Fibroblast of skin of left quadriceps (primary cell): ENCODE measurements at regions not wholly inside any gene's neighbourhood (a gene's known extent, or its start where the extent isn't known, plus 50 kb on each side); places are given as distances from the start of the nearest gene placed in this dataset.

ENCODE experiments used
- DNase-seq, 2 experiments: peaks; one replicate each; pipeline ENCODE4 v3.0.0-alpha.2; 2013; ENCODE audit warnings: low read depth in 2 of 2

DNA sequence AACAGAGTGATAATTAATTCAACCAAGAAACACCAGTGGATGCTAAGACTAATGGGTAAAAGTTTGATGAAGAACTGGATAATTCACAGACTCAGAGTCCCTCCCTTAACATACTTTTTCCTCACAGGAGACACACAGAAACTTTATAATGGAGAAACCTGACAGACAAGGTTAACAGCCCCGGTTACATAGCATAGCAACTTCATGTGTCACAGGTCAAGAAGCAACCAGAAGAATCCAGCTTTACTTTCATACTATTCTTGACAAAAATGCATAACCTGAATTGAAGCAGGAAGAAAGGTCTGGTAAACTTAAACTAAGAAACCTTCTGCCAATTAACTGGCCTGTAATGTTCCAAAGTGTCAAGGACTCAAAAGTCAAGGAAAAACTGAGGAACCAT is 375.9 kb downstream of the RNF144B start:
- no peak for DNase-seq

DNA sequence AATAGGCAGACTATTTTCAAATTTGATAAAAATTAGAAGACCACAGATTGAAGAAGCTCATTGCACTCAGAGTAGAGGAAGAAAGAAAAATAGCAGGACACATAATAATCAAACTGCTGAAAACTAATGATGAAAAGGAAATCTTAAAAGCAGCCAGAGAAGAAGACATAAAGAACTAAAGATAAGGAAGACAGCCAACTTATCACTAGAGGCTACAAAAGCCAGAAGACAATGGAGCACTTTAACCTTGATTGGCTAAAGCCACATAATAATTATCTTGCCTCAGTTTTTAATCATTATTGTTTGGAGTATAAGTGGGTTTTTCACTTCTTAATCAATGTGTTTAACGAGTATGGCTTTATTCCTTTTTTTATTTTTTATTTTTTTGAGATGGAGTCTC is 397.6 kb downstream of the RNF144B start:
- no peak for DNase-seq

DNA sequence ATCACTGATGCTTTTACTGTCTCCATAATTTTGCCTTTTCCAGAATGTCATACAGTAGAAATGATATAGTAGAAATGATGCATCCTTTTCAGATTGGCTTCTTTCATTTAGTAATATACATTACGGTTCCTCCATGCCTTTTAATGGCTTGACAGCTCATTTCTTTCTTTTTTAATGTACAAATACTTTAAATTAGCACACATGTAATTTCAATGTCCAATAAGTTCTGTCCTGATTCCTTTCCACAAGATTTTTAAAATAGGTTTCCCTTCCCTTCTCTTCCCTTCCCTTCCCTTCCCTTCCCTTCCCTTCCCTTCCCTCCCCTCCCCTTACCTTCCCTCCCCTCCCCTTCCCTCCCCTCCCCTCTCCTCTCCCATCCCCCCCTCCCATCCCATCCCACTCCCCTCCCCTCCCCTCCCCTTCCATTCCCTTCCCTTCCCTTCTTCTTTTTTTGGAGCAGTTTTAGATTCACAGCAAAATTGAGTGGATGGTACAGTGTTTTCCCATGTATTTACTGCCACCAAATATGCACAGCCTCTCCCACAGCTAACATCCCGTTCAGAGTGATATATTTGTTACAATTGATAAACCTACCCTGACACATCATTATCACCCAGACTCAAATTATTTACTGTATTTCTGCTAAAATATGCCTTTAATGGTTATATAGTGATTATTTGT is 398.8 kb downstream of the RNF144B start:
- DNase-seq = no peak

DNA sequence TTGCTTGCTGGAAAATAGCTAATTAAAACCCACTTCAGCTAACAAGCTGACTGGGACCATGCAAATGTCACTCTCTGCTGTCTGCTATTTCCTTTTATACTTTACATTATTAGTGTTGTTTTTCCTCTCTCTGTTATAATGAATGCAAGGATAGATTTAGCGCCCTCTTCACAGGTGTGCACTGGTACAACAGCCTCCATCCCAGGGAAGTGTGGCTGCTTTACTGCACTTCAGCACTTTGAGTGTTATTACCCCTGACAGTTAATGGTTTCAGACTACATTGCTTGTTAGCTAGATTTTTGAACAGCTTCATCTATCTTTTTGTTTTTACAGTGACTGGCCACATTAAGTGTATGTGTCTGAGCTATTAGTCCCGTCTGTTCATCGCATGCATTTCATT is 405.7 kb downstream of the RNF144B start:
- DNase-seq = no peak

DNA sequence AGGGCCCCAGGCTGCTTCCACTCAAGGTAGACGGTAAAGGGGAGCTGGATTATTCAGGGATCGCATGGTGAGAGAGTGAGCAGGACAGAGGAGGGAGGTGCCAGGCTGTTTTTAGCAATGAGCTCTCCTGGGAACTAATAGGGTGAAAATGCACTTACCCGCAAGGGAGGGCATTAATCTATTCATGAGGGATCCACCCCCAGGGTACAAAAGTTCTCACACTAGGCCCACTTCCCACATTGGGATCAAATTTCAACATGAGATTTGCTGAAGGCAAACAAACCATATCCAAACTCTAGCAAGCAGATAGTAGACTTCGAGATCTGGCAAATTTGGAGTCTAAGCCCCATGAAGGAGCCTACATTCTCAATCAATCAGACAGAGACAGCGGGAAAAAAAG is 408.6 kb downstream of the RNF144B start:
- DNase-seq = no peak

GRCh38 chr6:18820725-18821124 is 433.6 kb downstream of the RNF144B start:
- no peak for DNase-seq

DNA sequence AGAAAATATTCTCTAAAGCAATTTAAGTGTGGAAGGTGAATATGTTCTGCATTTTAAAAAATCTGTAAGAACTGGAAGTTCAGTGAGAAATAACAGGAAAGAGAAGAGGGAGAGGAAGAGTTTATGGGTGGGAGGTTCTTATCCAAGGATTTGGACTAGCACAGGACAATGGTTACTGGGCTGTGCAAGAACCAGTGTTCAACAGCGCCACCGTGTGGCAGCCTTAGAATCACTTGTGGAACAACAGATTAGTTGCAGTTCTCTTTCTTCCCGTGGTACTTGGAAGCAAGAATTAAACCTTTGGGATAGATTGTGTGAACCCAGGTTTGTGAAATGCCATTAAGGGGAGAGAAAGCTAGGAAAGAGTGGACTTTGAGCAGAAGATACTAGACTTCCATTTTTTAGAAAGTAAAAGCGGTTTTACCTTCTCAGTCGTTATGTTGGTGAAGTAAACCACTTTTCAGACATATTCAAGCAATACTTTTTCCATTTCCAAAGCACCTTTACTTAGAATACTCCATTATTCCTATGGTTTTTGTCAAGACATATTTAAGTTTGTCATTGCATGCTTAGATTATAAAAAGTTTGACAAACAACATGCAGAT is 436.7 kb downstream of the RNF144B start:
- no peak for DNase-seq

- DNase-seq = no peak
Observed at GRCh38 chr6:18829272-18829870, 442.2 kb downstream of the RNF144B start.

DNA sequence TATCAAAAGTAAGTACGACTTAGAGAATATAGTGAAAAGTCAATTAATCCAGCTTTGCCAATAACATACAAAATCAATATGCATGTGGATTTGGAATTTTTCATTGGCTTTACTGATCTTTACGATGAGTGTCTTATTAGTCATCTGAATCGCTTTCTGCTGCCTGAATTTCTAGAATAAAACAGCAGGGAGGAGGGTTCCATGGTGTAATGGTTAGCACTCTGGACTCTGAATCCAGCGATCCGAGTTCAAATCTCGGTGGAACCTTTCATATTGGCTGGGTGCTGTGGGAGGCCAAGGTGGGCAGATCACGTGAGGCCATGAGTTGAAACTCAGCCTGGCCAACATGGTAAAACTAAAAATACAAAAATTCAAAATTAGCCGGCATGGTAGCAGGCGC is 448.8 kb downstream of the RNF144B start:
- no peak for DNase-seq

DNA sequence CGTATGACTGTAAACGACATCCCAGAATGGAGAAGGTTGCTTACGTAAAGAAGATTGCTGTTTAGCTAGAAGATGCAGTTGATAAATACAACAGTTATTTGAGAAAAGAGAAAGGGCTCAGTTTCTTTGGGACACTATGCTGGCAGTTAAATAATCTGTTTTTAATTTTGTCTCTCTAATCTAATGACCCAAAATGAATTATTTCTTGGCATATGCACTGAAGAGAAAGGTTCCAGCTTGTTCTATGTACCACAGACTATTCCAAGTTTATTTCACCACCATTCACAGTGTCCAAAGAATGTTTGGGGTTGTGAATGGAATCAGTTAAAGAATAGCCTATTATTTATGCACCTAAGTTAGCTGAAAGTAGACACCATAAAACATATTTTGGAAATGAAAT is 449.9 kb downstream of the RNF144B start:
- DNase-seq = no peak

DNA sequence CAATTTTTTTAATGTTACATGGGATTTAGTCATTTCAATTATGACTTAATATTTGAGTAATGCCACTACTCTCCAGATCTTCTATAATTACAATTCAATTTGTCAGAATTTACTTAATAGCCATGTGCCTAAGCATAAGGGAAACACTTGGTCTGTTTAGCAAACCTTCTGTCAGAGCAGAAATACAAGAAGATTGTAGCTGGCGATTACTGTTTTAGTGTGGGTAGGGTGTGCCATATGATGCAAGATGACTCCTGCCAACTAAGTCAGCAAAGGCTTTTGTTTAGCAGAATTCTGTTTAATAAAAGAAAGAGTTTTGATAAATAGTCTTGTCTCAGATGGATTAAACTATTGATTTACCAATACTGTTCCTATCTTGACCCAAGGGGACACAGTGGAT is 455.4 kb downstream of the RNF144B start:
- no peak for DNase-seq

DNA sequence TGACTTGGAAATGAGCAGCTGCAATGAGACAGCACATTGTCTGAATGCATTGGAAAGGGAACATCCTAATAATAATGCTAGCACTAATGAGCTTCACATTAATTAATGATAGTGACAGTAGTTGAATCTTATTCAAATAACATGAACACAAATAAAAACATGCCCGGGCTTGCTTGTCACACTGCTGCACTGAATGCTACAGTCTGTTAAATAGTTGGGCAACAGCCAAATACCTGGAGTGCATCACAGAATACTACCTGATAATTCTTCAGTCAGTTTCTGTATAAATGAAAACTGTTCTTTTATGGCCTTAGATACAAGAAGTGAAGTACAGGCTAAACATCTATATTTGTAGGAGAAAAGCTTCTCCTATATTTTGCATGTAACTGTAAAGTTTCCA is 458.7 kb downstream of the RNF144B start:
- no peak for DNase-seq

DNA sequence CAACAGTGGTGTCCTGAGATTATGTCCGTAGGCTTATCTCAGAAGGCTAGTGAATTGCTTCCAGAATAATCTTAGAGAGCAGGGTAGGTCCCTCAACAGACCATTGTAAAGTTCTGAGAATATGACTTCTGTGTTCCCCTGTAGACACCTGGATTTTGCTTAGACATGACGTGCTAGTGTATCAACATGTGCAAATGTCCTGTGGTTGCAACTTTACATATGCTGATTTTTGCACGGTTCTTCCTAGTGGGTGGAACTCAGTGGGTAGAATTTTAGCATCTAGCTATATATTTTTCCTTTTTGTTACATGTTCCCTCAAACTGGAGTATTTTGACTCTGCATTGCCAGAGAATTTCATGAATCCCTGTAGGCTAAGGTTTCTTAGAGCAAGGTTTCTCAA is 459.2 kb downstream of the RNF144B start:
- DNase-seq = no peak

DNA sequence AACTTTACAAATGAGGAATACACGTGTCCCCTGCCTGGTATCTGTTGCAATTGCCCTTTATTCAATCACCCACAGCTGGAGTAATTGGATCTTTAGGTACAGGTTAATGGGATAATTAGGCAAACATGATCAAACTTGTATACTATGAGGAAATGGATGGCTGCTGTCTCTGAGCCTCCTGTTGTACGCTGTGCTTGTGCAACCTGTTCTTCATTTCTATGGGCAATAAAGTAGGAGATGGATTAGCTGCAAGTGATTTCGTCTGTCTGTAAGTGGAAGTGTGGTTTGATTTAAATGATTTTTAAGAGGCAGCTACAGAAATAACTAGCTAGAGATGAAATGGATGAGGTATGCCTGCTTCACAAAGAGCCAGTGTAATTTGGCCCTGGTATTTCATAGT is 474.1 kb downstream of the RNF144B start:
- no peak for DNase-seq

GRCh38 chr6:18883268-18883667 is 496.1 kb downstream of the RNF144B start:
- no peak for DNase-seq

- no peak for DNase-seq
Observed at GRCh38 chr6:18883851-18884250, 496.7 kb downstream of the RNF144B start.

DNA sequence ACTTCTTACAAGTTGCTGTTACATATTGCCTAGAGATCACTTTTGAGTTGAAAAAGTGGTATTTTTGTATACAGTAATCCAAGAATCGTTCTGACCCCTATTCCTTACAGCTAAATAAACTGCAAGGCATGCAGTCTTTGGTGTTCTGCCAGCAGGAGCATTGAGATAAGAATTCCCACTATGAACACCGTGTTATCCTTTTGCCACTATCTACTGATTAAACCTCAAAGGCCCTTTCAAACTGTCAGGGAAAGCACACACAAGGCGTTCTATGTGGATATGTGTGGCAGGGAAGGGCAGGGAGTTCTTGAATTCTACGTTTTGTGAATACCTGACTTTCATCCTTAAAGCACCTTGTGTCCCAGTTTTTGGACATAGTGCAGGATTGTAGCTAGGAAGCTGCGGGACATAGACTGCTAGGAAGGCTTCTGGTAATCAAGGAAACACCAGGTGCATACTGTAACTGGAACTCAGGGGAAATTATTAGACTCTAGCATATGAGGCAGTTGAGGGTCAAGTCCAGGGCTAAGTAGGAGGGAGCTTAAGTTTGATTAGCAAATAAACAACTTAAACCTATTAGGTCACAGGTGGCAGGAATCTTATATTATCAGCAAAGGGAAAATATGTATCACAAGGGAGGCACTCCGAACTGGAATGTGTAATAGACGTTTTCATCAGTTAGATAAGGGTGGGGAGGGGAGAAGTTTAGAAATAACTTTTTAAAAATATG is 506.6 kb downstream of the RNF144B start:
- DNase-seq = no peak

DNA sequence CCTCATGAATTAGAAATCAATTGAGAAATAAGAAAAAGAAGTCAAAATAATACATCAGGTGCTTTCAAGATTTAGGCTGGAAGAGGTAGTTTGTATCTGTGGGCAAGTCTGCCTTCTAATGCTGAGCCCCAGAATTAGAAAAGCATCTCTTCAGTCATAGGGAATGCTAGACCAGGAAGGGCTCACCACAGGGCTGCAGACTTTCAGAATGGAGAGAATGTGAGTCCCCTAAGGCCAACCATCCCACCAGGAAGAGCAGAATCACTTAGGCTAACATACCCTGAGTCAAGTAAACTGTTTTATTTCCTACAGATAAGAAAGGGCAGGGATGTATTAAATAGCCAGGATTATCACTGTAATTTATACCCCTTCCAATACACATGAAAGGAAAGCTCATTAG is 510.2 kb downstream of the RNF144B start:
- no peak for DNase-seq

- DNase-seq = no peak
Observed at GRCh38 chr6:18904681-18905080, 517.5 kb downstream of the RNF144B start.

DNA sequence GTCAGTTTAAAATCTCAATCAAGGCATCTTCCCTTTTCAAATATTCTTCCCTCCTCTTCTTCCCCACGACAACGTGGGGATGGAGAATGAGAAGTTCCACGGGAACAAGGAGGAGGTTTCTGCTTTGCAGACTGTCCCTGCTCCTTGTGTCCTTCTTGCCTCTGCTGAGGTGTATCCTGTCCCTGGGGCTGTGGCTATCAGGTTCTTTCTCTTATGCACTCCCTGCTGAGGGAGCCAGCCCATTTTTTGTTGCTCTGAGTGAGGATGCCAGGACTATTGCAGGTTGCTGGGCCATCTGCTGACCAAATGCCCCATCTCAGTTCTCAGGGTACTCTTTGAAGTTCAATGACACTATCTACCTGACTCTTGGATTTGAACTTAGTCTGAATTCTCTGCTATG is 533.6 kb downstream of the RNF144B start:
- DNase-seq = no peak

DNA sequence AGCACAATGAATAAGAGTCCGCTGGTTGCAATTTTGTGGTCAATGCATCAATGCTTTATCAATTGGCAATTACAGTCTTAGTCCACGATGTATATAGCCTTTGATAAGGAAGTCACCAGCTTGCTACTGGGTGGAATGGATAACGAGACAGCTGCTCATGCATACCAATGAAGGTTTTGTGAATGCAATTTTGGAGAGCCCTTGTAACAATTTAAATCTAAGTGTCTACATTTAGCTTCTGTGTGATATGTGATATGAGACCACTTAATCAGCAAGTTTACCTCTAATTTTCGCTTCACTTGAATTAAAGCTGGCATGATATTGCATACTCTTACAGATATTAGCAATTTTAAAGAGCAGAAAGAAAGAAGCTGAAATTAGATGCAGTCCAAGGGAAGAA is 543.9 kb downstream of the RNF144B start:
- no peak for DNase-seq

GRCh38 chr6:18958146-18958545 is 571.0 kb downstream of the RNF144B start:
- no peak for DNase-seq

DNA sequence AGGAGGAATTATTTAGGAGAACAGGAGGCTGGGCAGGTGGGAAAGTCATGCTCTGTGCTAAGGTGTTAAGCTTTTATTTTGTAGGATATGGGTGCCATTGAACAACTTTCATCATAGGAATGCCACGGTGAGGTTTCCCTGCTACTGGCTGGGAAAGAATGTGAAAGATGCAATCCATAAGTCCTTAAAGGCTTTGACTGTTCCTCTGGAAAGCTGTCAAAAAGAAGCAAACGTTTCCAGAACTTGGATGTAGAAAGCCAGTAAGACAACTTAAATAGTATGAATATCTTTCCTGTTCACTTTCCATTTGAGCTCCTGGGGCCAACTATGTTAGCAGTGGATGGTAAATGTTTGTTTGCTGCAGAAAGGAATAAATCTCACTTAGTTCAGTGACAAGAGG is 574.4 kb downstream of the RNF144B start:
- DNase-seq = no peak
